ENCODE measurements at regions not wholly inside any gene's neighbourhood (a gene's known extent, or its start where the extent isn't known, plus 50 kb on each side); places are given as distances from the start of the nearest gene placed in this dataset.

- TF ChIP-seq POLR2AphosphoS5 (IDR thresholded peaks at IDR 0.05; ENCODE audit: insufficient read depth in 1 of 2, low read depth in 1 of 2) = no peak
- TF ChIP-seq CTCF (IDR thresholded peaks at IDR 0.05) = no peak
- TF ChIP-seq POLR2A (IDR thresholded peaks at IDR 0.05) = no peak
- no peak for DNase-seq (ENCODE audit: extremely low spot score in 2 of 2)
- intact Hi-C loops (cut with DNase I) = no loop called here
- Histone ChIP-seq H3K36me3 (no peaks in the 10 kb centered on the region), H3K4me3 (no peak overlapping the region), H3K4me1 (no peaks in the 10 kb centered on the region), H3K9me3 (no peaks in the 10 kb centered on the region), H3K27ac (no peak overlapping the region), H3K27me3 (no peaks in the 10 kb centered on the region)
These were observed 168.7 kb upstream of the TMCO5A start for GRCh38 chr15:37765786-37766185.

DNA sequence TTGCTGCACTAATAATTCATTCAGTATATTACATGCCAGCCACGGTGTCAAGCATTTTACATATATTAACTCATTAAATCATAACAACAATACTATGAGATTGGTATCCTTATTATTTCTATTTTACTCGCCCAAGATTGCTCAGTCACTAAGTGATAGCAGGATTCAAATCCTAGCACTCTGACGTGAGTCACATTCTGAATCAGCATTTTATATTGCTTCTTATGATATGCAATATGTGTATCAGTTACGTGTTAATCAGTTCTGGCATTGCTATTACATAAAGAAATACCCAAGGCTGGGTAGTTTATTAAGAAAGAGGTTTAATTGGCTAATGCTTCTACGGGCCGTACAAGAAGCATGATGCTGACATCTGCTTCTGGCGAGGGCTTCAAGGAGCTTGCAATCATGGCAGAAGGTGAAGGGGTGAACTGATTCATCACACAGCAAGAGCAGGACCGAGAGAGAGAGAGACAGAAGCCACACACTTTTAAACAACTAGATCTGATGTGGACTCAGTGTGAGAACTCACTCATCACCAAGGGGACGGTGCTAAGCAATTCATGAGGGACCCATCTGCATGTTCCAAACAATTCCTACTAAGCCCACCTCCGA, 166.5 kb upstream of the TMCO5A start:
- Histone ChIP-seq H3K36me3 (no peaks in the 10 kb centered on the region), H3K4me1 (no peaks in the 10 kb centered on the region), H3K4me3 (no peak overlapping the region), H3K27ac (no peak overlapping the region), H3K27me3 (no peaks in the 10 kb centered on the region), H3K9me3 (no peaks in the 10 kb centered on the region)
- TF ChIP-seq POLR2AphosphoS5 (IDR thresholded peaks at IDR 0.05; ENCODE audit: insufficient read depth in 1 of 2, low read depth in 1 of 2) (no peak), CTCF (IDR thresholded peaks at IDR 0.05) (no peak), POLR2A (IDR thresholded peaks at IDR 0.05) (no peak)
- no peak for DNase-seq (ENCODE audit: extremely low spot score in 2 of 2)
- intact Hi-C loops (cut with DNase I) = no loop called here

DNA sequence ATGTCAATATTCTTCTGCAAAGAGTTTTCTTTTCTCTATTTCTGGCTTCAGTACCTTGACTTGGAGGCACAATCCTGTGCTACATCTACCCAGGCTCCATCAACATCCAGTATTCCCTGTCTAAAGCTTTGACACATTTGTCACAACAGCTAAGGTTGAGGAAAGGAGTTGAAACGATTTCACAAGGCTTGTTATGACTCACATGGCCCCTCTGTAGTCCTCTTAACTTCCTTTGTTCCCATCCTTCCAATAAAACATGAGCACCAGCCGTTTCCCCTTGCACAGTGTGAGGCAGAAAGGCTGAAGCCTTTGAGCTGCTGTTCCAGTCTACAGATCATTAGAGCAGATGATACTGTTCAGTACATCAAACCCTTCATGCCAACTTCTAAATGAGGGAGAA, 163.0 kb upstream of the TMCO5A start:
- intact Hi-C loops (cut with DNase I) = no loop called here
- Histone ChIP-seq H3K36me3 (no peaks in the 10 kb centered on the region), H3K9me3 (no peaks in the 10 kb centered on the region), H3K4me3 (no peak overlapping the region), H3K27me3 (no peaks in the 10 kb centered on the region), H3K4me1 (no peaks in the 10 kb centered on the region), H3K27ac (no peak overlapping the region)
- DNase-seq (ENCODE audit: extremely low spot score in 2 of 2) = no peak
- TF ChIP-seq POLR2AphosphoS5 (IDR thresholded peaks at IDR 0.05; ENCODE audit: insufficient read depth in 1 of 2, low read depth in 1 of 2) (no peak), CTCF (IDR thresholded peaks at IDR 0.05) (no peak), POLR2A (IDR thresholded peaks at IDR 0.05) (no peak)

DNA sequence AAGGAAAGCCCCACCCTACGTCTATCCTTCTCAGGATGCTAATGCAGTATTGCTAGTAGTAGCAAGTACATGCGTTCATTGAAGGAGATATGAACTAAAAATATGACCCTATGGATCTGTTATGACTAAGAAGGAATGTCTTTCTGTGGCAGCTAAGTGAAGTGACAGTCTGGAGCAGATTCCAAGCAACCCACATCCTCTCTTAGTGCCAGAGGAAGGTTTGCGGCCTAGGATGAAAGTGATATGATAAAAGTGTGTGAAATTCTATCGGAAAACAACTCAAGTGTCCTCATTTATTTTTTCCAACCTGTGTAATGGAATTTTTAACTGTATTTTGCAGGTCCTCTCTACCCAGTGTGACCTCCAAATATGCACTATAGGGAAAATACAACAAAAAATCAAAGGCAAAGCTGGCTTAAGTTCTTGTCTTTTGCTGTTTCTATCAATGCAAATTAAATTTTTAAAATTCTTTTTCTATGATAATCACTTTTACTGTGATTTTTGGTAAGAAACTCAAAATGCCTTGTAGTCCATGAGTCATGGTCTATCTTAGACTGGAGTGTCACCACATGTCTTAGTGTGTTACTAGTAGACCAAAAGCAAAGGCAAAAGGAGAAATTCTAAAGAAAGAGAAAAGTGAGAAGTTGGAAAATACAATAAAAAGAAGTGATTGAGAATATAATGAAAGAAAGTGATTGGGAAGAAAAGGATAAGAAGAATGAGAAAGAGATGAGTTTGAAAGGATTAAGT, 161.2 kb upstream of the TMCO5A start:
- Histone ChIP-seq H3K9me3 (no peaks in the 10 kb centered on the region), H3K36me3 (no peaks in the 10 kb centered on the region), H3K27ac (no peak overlapping the region), H3K4me1 (no peaks in the 10 kb centered on the region), H3K4me3 (no peak overlapping the region), H3K27me3 (no peaks in the 10 kb centered on the region)
- TF ChIP-seq POLR2AphosphoS5 (IDR thresholded peaks at IDR 0.05; ENCODE audit: insufficient read depth in 1 of 2, low read depth in 1 of 2) = no peak
- no peak for TF ChIP-seq POLR2A (IDR thresholded peaks at IDR 0.05)
- TF ChIP-seq CTCF (IDR thresholded peaks at IDR 0.05) = no peak
- no peak for DNase-seq (ENCODE audit: extremely low spot score in 2 of 2)
- intact Hi-C loops (cut with DNase I) = no loop called here

DNA sequence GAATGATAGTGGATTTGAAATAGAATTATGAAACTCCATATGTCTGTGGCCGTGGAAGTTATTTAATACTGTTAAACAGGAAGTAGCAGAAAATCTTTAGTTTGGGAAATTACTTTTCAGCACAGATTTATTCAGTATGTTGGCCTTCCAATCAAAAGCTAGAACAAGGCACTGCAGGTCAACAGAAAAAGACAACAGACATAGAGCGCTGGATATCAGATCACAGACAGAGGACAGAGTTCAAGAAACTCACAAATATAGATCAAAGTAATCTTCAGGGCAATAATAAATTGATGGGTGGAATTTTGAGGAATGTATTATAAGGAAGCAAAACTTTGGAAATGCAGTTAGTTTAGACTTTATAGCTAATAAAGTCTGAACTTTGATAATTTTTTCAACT, 159.5 kb upstream of the TMCO5A start:
- TF ChIP-seq CTCF (IDR thresholded peaks at IDR 0.05) (no peak), POLR2A (IDR thresholded peaks at IDR 0.05) (no peak), POLR2AphosphoS5 (IDR thresholded peaks at IDR 0.05; ENCODE audit: insufficient read depth in 1 of 2, low read depth in 1 of 2) (no peak)
- H3K36me3 ChIP-seq = no peaks in the 10 kb centered on the region
- H3K4me3 ChIP-seq = no peak overlapping the region
- no peak overlapping the region for H3K27ac ChIP-seq
- H3K27me3 ChIP-seq = no peaks in the 10 kb centered on the region
- intact Hi-C loops (cut with DNase I) = no loop called here
- H3K9me3 ChIP-seq = no peaks in the 10 kb centered on the region
- H3K4me1 ChIP-seq = no peaks in the 10 kb centered on the region
- DNase-seq (ENCODE audit: extremely low spot score in 2 of 2) = no peak

Data from vagina (tissue), 2 donors.